Neural progenitor cell (in vitro differentiated cells): ENCODE measurements at regions not wholly inside any gene's neighbourhood (a gene's known extent, or its start where the extent isn't known, plus 50 kb on each side); places are given as distances from the start of the nearest gene placed in this dataset.

Source experiments
- DNase-seq: peaks from one replicate; pipeline ENCODE4 v3.0.0-alpha.2; 2016; ENCODE audit warnings: low spot score
- H2AFZ ChIP-seq: fragments of 200-600 bp; sonication (generic); replicated peaks from 2 replicates; pipeline ENCODE4 v1.6.1; 2016; ENCODE audit warnings: antibody characterized with exemption
- H3F3A ChIP-seq: fragments of 200-600 bp; sonication (generic); 2 replicates; pipeline ENCODE4 v1.6.1; 2016; ENCODE audit warnings: antibody characterized with exemption, low read depth
- H3K27ac ChIP-seq: fragments of 200-600 bp; sonication (generic); 2 replicates; pipeline ENCODE4 v1.5.1; 2016; ENCODE audit warnings: mild to moderate bottlenecking
- H3K27me3 ChIP-seq: fragments of 200-600 bp; sonication (generic); 2 replicates; pipeline ENCODE4 v1.6.1; 2016; ENCODE audit warnings: mild to moderate bottlenecking, moderate library complexity
- H3K36me3 ChIP-seq: fragments of 200-600 bp; sonication (generic); 2 replicates; pipeline ENCODE4 v1.5.1; 2016
- H3K4me1 ChIP-seq: fragments of 200-600 bp; sonication (generic); 2 replicates; pipeline ENCODE4 v1.6.1; 2016; ENCODE audit warnings: mixed run types
- H3K4me2 ChIP-seq: fragments of 200-600 bp; sonication (generic); 2 replicates; pipeline ENCODE4 v1.6.1; 2016
- H3K4me3 ChIP-seq: fragments of 200-600 bp; sonication (generic); 2 replicates; pipeline ENCODE4 v1.5.1; 2016
- H3K79me2 ChIP-seq: fragments of 200-600 bp; sonication (generic); 2 replicates; pipeline ENCODE4 v1.6.1; 2016; ENCODE audit warnings: low read depth
- H3K9ac ChIP-seq: fragments of 200-600 bp; sonication (generic); 2 replicates; pipeline ENCODE4 v1.6.1; 2016
- H3K9me3 ChIP-seq: fragments of 200-600 bp; sonication (generic); 2 replicates; pipeline ENCODE4 v1.5.1; 2016; ENCODE audit warnings: low read depth
- H4K20me1 ChIP-seq: fragments of 200-600 bp; sonication (generic); 2 replicates; pipeline ENCODE4 v1.6.1; 2016; ENCODE audit warnings: low read depth
- H3K27ac Mint-ChIP-seq: 3 replicates; pipeline ENCODE4 v1.8.0; 2021; ENCODE audit warnings: mixed read lengths
- H3K27me3 Mint-ChIP-seq: 2 replicates; pipeline ENCODE4 v1.8.0; 2022; ENCODE audit warnings: low read depth, mild to moderate bottlenecking, inconsistent platforms, moderate library complexity, mixed read lengths; ENCODE audit not compliant: insufficient read depth
- H3K36me3 Mint-ChIP-seq: 3 replicates; pipeline ENCODE4 v1.8.0; 2021; ENCODE audit warnings: mixed read lengths
- H3K4me1 Mint-ChIP-seq: 3 replicates; pipeline ENCODE4 v1.8.0; 2021; ENCODE audit warnings: mixed read lengths
- H3K4me3 Mint-ChIP-seq: 3 replicates; pipeline ENCODE4 v1.8.0; 2021; ENCODE audit warnings: mild to moderate bottlenecking, moderate library complexity, mixed read lengths
- H3K9me3 Mint-ChIP-seq: 3 replicates; pipeline ENCODE4 v1.8.0; 2020; ENCODE audit warnings: mixed read lengths
- EZH2 ChIP-seq: fragments of 200-600 bp; sonication (generic); IDR thresholded peaks from 2 replicates; pipeline ENCODE4 v1.6.1; 2017; ENCODE audit warnings: antibody characterized with exemption, mild to moderate bottlenecking, moderate library complexity
- EZH2phosphoT487 ChIP-seq: fragments of 200-600 bp; sonication (generic); IDR thresholded peaks from 2 replicates; pipeline ENCODE4 v1.6.1; 2017; ENCODE audit warnings: antibody characterized with exemption
- TF ChIP-seq, protein P1 (sequence below): fragments of 200-600 bp; sonication (generic); IDR thresholded peaks from 2 replicates; pipeline ENCODE4 v1.5.1; 2017; ENCODE audit warnings: antibody characterized with exemption, mild to moderate bottlenecking

DNA sequence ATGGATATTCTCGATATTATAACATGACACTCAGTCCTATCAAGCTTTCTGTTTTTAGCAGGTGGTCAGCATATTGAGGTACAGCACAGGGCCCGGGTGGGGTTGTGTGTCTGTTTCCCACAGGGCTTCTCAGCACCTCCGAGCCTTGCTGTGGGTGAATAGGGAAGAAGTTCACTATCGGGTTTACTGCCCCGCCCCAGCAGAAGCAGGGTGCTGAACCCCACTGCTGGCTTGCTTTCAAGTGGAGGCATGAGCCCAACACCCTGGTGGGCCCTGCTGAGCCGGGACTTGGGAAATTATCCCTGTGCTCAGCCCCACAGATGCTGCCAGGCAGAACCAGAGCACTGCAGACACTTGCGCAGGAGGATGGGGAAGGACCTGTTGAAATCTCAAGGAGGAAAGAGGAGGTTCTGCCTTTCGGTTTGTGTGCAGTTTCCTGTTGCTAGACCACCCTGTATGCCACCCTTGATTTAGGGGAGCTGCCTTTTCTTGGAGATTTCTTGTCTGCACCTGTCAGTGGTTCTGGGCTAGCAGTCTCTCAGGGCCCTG is 270.3 kb upstream of the SALL3 start:
- Histone ChIP-seq H3K4me2 (no peak overlapping the region), H4K20me1 (no peaks in the 10 kb centered on the region), H3K4me3 (no peak overlapping the region), H3K27ac (no peak overlapping the region), H3K27me3 (no peaks in the 10 kb centered on the region), H3K4me1 (no peaks in the 10 kb centered on the region), H3K36me3 (no peaks in the 10 kb centered on the region), H3F3A (no peaks in the 10 kb centered on the region), H3K79me2 (no peaks in the 10 kb centered on the region), H2AFZ (no peak overlapping the region), H3K9me3 (no peaks in the 10 kb centered on the region), H3K9ac (no peak overlapping the region)
- DNase-seq: no peak
- TF ChIP-seq EZH2: no peak
- TF ChIP-seq EZH2phosphoT487: no peak
- TF ChIP-seq, protein P1, sequence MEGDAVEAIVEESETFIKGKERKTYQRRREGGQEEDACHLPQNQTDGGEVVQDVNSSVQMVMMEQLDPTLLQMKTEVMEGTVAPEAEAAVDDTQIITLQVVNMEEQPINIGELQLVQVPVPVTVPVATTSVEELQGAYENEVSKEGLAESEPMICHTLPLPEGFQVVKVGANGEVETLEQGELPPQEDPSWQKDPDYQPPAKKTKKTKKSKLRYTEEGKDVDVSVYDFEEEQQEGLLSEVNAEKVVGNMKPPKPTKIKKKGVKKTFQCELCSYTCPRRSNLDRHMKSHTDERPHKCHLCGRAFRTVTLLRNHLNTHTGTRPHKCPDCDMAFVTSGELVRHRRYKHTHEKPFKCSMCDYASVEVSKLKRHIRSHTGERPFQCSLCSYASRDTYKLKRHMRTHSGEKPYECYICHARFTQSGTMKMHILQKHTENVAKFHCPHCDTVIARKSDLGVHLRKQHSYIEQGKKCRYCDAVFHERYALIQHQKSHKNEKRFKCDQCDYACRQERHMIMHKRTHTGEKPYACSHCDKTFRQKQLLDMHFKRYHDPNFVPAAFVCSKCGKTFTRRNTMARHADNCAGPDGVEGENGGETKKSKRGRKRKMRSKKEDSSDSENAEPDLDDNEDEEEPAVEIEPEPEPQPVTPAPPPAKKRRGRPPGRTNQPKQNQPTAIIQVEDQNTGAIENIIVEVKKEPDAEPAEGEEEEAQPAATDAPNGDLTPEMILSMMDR: no peak
- Mint-ChIP-seq H3K27ac (no peak overlapping the region), H3K4me3 (no peak overlapping the region), H3K4me1 (no peaks in the 10 kb centered on the region), H3K36me3 (no peaks in the 10 kb centered on the region), H3K9me3 (peaks cover 13% of the 10 kb centered on the region), H3K27me3 (peaks cover 7% of the 10 kb centered on the region)

GRCh38 chr18:78711316-78711715 is 268.3 kb upstream of the SALL3 start:
- peaks cover 7% of the 10 kb centered on the region for H3K27me3 Mint-ChIP-seq
- no peak for TF ChIP-seq EZH2
- TF ChIP-seq, protein P1: no peak
- no peak for TF ChIP-seq EZH2phosphoT487

DNA sequence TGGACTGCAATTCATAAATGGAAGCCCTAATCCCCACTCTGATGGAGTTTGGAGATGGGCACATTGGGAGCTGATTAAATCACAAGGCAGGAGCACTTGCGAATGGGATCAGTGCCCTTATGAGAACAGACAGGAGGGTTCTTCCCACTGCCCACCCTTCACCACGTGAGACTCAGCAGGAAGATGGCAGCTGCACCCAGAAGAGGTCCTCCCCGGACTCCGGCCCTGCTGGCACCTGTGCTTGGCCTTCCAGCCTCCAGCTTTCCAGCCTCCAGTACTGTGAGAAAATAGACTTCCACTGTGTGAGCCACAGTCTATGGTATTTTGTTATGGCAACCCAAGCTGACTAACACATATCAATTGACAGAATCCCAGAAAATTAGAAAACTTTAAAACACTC is 267.6 kb upstream of the SALL3 start:
- TF ChIP-seq EZH2phosphoT487 (no peak), EZH2 (no peak)
- TF ChIP-seq, protein P1: no peak
- Histone ChIP-seq H3F3A (no peaks in the 10 kb centered on the region), H3K4me3 (no peak overlapping the region), H3K4me1 (no peaks in the 10 kb centered on the region), H3K36me3 (no peaks in the 10 kb centered on the region), H3K9ac (no peak overlapping the region), H3K79me2 (no peaks in the 10 kb centered on the region), H3K27ac (no peak overlapping the region), H4K20me1 (no peaks in the 10 kb centered on the region), H3K4me2 (no peak overlapping the region), H3K9me3 (no peaks in the 10 kb centered on the region), H3K27me3 (no peaks in the 10 kb centered on the region), H2AFZ (no peak overlapping the region)
- Mint-ChIP-seq H3K36me3 (no peaks in the 10 kb centered on the region), H3K9me3 (peaks cover 10% of the 10 kb centered on the region), H3K4me1 (no peaks in the 10 kb centered on the region), H3K4me3 (no peak overlapping the region), H3K27me3 (peaks cover 7% of the 10 kb centered on the region), H3K27ac (no peak overlapping the region)
- DNase-seq: no peak

More at GRCh38 chr18:78711316-78711715, 268.3 kb upstream of the SALL3 start:
- H4K20me1 ChIP-seq: no peaks in the 10 kb centered on the region
- H3K9ac ChIP-seq: no peak overlapping the region
- H3K4me1 Mint-ChIP-seq: no peaks in the 10 kb centered on the region
- no peak overlapping the region for H3K4me2 ChIP-seq
- no peaks in the 10 kb centered on the region for H3K36me3 Mint-ChIP-seq
- H3K4me1 ChIP-seq: no peaks in the 10 kb centered on the region
- no peak overlapping the region for H3K27ac Mint-ChIP-seq
- no peaks in the 10 kb centered on the region for H3K79me2 ChIP-seq
- H3K27me3 ChIP-seq: no peaks in the 10 kb centered on the region
- H3K36me3 ChIP-seq: no peaks in the 10 kb centered on the region
- no peaks in the 10 kb centered on the region for H3K9me3 ChIP-seq
- no peak overlapping the region for H2AFZ ChIP-seq
- H3K4me3 Mint-ChIP-seq: no peak overlapping the region
- H3K4me3 ChIP-seq: no peak overlapping the region
- no peak overlapping the region for H3K27ac ChIP-seq
- H3K9me3 Mint-ChIP-seq: peaks cover 13% of the 10 kb centered on the region
- H3F3A ChIP-seq: no peaks in the 10 kb centered on the region
- DNase-seq: no peak
